B cell (primary cell): ENCODE measurements at regions not wholly inside any gene's neighbourhood (a gene's known extent, or its start where the extent isn't known, plus 50 kb on each side); places are given as distances from the start of the nearest gene placed in this dataset.

Experiments
- EZH2 ChIP-seq: IDR thresholded peaks from 2 replicates; pipeline ENCODE4 v1.6.1; 2012; ENCODE audit warnings: borderline replicate concordance, low read depth, mild to moderate bottlenecking, moderate library complexity, low read length; ENCODE audit not compliant: insufficient read depth, poor library complexity, severe bottlenecking
- TF ChIP-seq, protein P1 (sequence below): fragments of 200-600 bp; IDR thresholded peaks from one replicate; pipeline ENCODE4 v1.8.0; 2022; ENCODE audit warnings: antibody characterized with exemption, mild to moderate bottlenecking

DNA sequence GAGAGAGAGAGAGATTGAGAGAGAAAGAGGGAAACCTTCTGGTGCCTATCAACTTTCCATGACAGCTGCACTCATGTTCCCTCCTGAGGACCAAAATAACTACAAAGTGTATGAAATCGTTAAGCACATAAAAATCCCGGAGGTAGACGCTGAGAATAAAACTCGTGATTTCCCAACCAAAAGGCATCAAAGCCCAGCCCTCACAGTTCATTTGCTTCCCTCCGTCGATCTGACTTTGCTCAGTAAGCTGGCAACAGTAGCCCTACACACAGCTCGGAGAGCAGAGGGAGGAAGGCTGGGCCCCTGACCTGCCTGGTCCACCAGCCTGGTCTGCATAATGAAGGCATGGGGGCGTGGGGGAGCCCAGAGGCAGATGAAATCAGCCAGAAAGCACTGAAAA, 273.9 kb upstream of the ZFHX3 start:
- TF ChIP-seq, protein P1, sequence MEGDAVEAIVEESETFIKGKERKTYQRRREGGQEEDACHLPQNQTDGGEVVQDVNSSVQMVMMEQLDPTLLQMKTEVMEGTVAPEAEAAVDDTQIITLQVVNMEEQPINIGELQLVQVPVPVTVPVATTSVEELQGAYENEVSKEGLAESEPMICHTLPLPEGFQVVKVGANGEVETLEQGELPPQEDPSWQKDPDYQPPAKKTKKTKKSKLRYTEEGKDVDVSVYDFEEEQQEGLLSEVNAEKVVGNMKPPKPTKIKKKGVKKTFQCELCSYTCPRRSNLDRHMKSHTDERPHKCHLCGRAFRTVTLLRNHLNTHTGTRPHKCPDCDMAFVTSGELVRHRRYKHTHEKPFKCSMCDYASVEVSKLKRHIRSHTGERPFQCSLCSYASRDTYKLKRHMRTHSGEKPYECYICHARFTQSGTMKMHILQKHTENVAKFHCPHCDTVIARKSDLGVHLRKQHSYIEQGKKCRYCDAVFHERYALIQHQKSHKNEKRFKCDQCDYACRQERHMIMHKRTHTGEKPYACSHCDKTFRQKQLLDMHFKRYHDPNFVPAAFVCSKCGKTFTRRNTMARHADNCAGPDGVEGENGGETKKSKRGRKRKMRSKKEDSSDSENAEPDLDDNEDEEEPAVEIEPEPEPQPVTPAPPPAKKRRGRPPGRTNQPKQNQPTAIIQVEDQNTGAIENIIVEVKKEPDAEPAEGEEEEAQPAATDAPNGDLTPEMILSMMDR, result no peak
- no peak for TF ChIP-seq EZH2
